Liver (tissue), 8 donors: ENCODE measurements at regions not wholly inside any gene's neighbourhood (a gene's known extent, or its start where the extent isn't known, plus 50 kb on each side); places are given as distances from the start of the nearest gene placed in this dataset.

ENCODE experiments used
- DNase-seq: peaks from one replicate; pipeline ENCODE4 v3.0.0-alpha.2; 2017; ENCODE audit warnings: low spot score
- H3K27ac ChIP-seq, 2 donors: one replicate each; pipeline ENCODE4 v1.7.0; 2013; ENCODE audit warnings: inconsistent platforms in 2 of 2, low read length in 2 of 2, control low read depth in 1 of 2, low read depth in 1 of 2, mild to moderate bottlenecking in 1 of 2
- H3K27me3 ChIP-seq, 4 donors: one replicate each; pipeline versions ENCODE4 v1.6.1 to v1.7.0; 2013; ENCODE audit warnings: low read length in 3 of 4, inconsistent platforms in 1 of 4, mild to moderate bottlenecking in 1 of 4, moderate library complexity in 1 of 4; ENCODE audit not compliant: control insufficient read depth in 4 of 4, insufficient read depth in 4 of 4
- H3K36me3 ChIP-seq, 4 donors: one replicate each; pipeline versions ENCODE4 v1.6.1 to v1.7.0; 2013; ENCODE audit warnings: low read length in 3 of 4, mild to moderate bottlenecking in 3 of 4, low read depth in 1 of 4, moderate library complexity in 1 of 4; ENCODE audit not compliant: control insufficient read depth in 4 of 4, insufficient read depth in 3 of 4
- H3K4me1 ChIP-seq, 4 donors: one replicate each; pipeline versions ENCODE4 v1.6.1 to v1.7.0; 2013; ENCODE audit warnings: low read length in 3 of 4, mild to moderate bottlenecking in 3 of 4, moderate library complexity in 1 of 4; ENCODE audit not compliant: control insufficient read depth in 4 of 4, insufficient read depth in 4 of 4
- H3K4me3 ChIP-seq, 3 donors: one replicate each; pipeline versions ENCODE4 v1.6.1 to v1.7.0; 2013; ENCODE audit warnings: low read length in 3 of 3, control low read depth in 1 of 3, low read depth in 1 of 3, mild to moderate bottlenecking in 1 of 3
- H3K9ac ChIP-seq, 2 donors: one replicate each; pipeline ENCODE4 v1.7.0; 2013; ENCODE audit warnings: low read length in 2 of 2, mild to moderate bottlenecking in 2 of 2, moderate library complexity in 2 of 2, control low read depth in 1 of 2, low read depth in 1 of 2
- H3K9me3 ChIP-seq, 4 donors: one replicate each; pipeline versions ENCODE4 v1.6.1 to v1.7.0; 2013; ENCODE audit warnings: low read length in 3 of 4; ENCODE audit not compliant: control insufficient read depth in 4 of 4
- EGR1 ChIP-seq, 2 donors: IDR thresholded peaks; 2 replicates each; pipeline ENCODE4 v1.6.1; 2016 to 2018; ENCODE audit warnings: antibody characterized with exemption in 2 of 2, low read depth in 2 of 2
- FOXA1 ChIP-seq: IDR thresholded peaks from 2 replicates; pipeline ENCODE4 v1.6.1; 2016; ENCODE audit warnings: antibody characterized with exemption
- FOXA2 ChIP-seq: IDR thresholded peaks from 2 replicates; pipeline ENCODE4 v1.6.1; 2016; ENCODE audit warnings: antibody characterized with exemption
- GABPA ChIP-seq, 2 donors: IDR thresholded peaks in 1 of 2; conservative IDR thresholded peaks in 1 of 2; 2 replicates each; pipeline ENCODE4 v1.6.1; 2016; ENCODE audit warnings: antibody characterized with exemption in 2 of 2, mild to moderate bottlenecking in 1 of 2, moderate library complexity in 1 of 2
- HNF4A ChIP-seq, 2 donors: conservative IDR thresholded peaks; 2 replicates each; pipeline ENCODE4 v1.6.1; 2016; ENCODE audit warnings: antibody characterized with exemption in 2 of 2, mild to moderate bottlenecking in 2 of 2
- HNF4G ChIP-seq: IDR thresholded peaks from 2 replicates; pipeline ENCODE4 v1.6.1; 2016; ENCODE audit warnings: antibody characterized with exemption
- JUND ChIP-seq, 2 donors: IDR thresholded peaks; 2 replicates each; pipeline ENCODE4 v1.6.1; 2016; ENCODE audit warnings: antibody characterized with exemption in 2 of 2
- NR2F2 ChIP-seq: IDR thresholded peaks from 2 replicates; pipeline ENCODE4 v1.6.1; 2016; ENCODE audit warnings: antibody characterized with exemption
- RAD21 ChIP-seq, 2 donors: IDR thresholded peaks; 2 replicates each; pipeline ENCODE4 v1.6.1; 2016; ENCODE audit warnings: antibody characterized with exemption in 2 of 2, mild to moderate bottlenecking in 2 of 2
- RXRA ChIP-seq, 2 donors: IDR thresholded peaks; 2 replicates each; pipeline ENCODE4 v1.6.1; 2017 to 2018; ENCODE audit warnings: antibody characterized with exemption in 2 of 2, mild to moderate bottlenecking in 1 of 2
- SP1 ChIP-seq: IDR thresholded peaks from 2 replicates; pipeline ENCODE4 v1.6.1; 2018; ENCODE audit warnings: antibody characterized with exemption, mild to moderate bottlenecking
- TAF1 ChIP-seq: conservative IDR thresholded peaks from 2 replicates; pipeline ENCODE4 v1.6.1; 2016; ENCODE audit warnings: antibody characterized with exemption, mild to moderate bottlenecking
- YY1 ChIP-seq: IDR thresholded peaks from 2 replicates; pipeline ENCODE4 v1.6.1; 2016; ENCODE audit warnings: antibody characterized with exemption, mild to moderate bottlenecking
- WGBS: extraction: QIAGEN DNeasy Blood & Tissue Kit; methylation state at CpG from one replicate; pipeline ENCODE4 v1.1.7; 2013; 5-methylcytosine and 5-hydroxymethylcytosine counted together
- TF ChIP-seq, protein P1 (sequence below): IDR thresholded peaks from 2 replicates; pipeline ENCODE4 v1.6.1; 2016; ENCODE audit warnings: antibody characterized with exemption
- TF ChIP-seq, protein P2 (sequence below): IDR thresholded peaks from 2 replicates; pipeline ENCODE4 v1.6.1; 2016; ENCODE audit warnings: antibody characterized with exemption, mild to moderate bottlenecking
- TF ChIP-seq, protein P3 (sequence below): IDR thresholded peaks from 2 replicates; pipeline ENCODE4 v1.6.1; 2016; ENCODE audit warnings: antibody characterized with exemption
- TF ChIP-seq, protein P4 (sequence below): fragments of 150-350 bp; IDR thresholded peaks from 2 replicates; pipeline ENCODE4 v1.5.1; 2017; ENCODE audit warnings: improper control_type of control experiment, low read depth, low read length; ENCODE audit not compliant: missing input control
- TF ChIP-seq, protein P5 (sequence below): IDR thresholded peaks from 2 replicates; pipeline ENCODE4 v1.6.1; 2016; ENCODE audit warnings: antibody characterized with exemption
- donor health status: healthy.
- donor health status: healthy.
- donor health status: healthy.
- donor health status: healthy.
- donor health status: healthy.

DNA sequence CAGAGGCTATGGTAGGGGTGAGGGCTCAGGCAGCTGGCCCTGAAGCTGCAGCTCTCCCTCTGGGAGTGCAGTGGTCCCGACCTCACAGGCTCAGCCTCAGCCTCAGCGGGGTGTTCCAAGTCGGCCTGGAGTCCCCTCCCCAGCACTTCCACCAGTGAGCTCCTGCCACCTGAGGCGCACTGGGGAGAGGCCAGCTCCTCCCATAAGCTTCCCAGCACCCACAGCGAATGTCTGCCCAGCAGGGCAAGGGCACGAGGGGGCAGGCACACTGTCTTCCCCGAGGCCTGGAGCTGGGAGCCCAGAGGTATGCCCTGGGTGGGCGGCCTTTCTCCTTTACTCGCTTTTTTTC, 53.2 kb upstream of the SLCO4A1 start:
- no peaks in the 10 kb centered on the region for H3K27me3 ChIP-seq
- no peak overlapping the region for H3K4me3 ChIP-seq
- no peaks in the 10 kb centered on the region for H3K36me3 ChIP-seq
- no peaks in the 10 kb centered on the region for H3K4me1 ChIP-seq
- no peak for DNase-seq
- 56% methylated on average over 9 of the region's 9 CpGs for WGBS
- no peak overlapping the region for H3K27ac ChIP-seq
- no peak for TF ChIP-seq NR2F2
- TF ChIP-seq RAD21 (IDR thresholded peaks at IDR 0.05): no peak
- TF ChIP-seq, protein P1, sequence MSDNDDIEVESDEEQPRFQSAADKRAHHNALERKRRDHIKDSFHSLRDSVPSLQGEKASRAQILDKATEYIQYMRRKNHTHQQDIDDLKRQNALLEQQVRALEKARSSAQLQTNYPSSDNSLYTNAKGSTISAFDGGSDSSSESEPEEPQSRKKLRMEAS: no peak
- no peak for TF ChIP-seq FOXA2
- TF ChIP-seq JUND (IDR thresholded peaks at IDR 0.05): no peak
- TF ChIP-seq YY1: no peak
- no peak for TF ChIP-seq TAF1
- no peak for TF ChIP-seq SP1
- no peak for TF ChIP-seq HNF4A (conservative IDR thresholded peaks at IDR 0.05)
- no peak for TF ChIP-seq HNF4G
- TF ChIP-seq RXRA (IDR thresholded peaks at IDR 0.05): no peak
- TF ChIP-seq EGR1 (IDR thresholded peaks at IDR 0.05; ENCODE audit: low read depth in 2 of 2): no peak
- TF ChIP-seq GABPA (IDR thresholded peaks at IDR 0.05 in 1 of 2, conservative IDR thresholded peaks at IDR 0.05 in 1 of 2): no peak
- TF ChIP-seq, protein P2, sequence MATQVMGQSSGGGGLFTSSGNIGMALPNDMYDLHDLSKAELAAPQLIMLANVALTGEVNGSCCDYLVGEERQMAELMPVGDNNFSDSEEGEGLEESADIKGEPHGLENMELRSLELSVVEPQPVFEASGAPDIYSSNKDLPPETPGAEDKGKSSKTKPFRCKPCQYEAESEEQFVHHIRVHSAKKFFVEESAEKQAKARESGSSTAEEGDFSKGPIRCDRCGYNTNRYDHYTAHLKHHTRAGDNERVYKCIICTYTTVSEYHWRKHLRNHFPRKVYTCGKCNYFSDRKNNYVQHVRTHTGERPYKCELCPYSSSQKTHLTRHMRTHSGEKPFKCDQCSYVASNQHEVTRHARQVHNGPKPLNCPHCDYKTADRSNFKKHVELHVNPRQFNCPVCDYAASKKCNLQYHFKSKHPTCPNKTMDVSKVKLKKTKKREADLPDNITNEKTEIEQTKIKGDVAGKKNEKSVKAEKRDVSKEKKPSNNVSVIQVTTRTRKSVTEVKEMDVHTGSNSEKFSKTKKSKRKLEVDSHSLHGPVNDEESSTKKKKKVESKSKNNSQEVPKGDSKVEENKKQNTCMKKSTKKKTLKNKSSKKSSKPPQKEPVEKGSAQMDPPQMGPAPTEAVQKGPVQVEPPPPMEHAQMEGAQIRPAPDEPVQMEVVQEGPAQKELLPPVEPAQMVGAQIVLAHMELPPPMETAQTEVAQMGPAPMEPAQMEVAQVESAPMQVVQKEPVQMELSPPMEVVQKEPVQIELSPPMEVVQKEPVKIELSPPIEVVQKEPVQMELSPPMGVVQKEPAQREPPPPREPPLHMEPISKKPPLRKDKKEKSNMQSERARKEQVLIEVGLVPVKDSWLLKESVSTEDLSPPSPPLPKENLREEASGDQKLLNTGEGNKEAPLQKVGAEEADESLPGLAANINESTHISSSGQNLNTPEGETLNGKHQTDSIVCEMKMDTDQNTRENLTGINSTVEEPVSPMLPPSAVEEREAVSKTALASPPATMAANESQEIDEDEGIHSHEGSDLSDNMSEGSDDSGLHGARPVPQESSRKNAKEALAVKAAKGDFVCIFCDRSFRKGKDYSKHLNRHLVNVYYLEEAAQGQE: no peak
- TF ChIP-seq, protein P3, sequence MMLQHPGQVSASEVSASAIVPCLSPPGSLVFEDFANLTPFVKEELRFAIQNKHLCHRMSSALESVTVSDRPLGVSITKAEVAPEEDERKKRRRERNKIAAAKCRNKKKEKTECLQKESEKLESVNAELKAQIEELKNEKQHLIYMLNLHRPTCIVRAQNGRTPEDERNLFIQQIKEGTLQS: no peak
- no peak for TF ChIP-seq FOXA1
- no peaks in the 10 kb centered on the region for H3K9me3 ChIP-seq
- no peak overlapping the region for H3K9ac ChIP-seq

DNA sequence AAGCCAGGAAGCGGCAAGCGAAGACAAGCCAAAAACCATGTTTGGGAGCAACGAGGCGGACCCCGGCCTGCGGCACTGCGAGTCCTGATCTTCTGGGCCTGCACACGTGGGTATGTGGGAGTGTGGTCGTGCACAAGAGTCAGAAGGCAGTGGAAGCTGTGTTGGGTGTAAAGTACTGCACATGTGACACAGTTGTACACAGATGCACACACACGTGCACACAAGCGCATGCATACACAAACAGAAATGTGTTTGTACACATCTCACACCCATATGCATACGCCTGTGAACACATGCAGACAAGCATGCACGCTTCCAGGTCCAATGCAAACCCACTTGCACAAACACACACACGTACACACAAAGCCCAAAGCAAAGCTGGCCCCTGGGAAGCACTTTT, 52.6 kb upstream of the SLCO4A1 start:
- Histone ChIP-seq H3K9me3 (no peaks in the 10 kb centered on the region), H3K4me1 (no peaks in the 10 kb centered on the region), H3K4me3 (no peak overlapping the region), H3K9ac (no peak overlapping the region), H3K36me3 (no peaks in the 10 kb centered on the region), H3K27ac (no peak overlapping the region), H3K27me3 (no peaks in the 10 kb centered on the region)
- no peak for DNase-seq
- TF ChIP-seq TAF1 (no peak), JUND (IDR thresholded peaks at IDR 0.05) (no peak), SP1 (no peak), HNF4G (no peak), RAD21 (IDR thresholded peaks at IDR 0.05) (no peak)
- TF ChIP-seq, protein P4, sequence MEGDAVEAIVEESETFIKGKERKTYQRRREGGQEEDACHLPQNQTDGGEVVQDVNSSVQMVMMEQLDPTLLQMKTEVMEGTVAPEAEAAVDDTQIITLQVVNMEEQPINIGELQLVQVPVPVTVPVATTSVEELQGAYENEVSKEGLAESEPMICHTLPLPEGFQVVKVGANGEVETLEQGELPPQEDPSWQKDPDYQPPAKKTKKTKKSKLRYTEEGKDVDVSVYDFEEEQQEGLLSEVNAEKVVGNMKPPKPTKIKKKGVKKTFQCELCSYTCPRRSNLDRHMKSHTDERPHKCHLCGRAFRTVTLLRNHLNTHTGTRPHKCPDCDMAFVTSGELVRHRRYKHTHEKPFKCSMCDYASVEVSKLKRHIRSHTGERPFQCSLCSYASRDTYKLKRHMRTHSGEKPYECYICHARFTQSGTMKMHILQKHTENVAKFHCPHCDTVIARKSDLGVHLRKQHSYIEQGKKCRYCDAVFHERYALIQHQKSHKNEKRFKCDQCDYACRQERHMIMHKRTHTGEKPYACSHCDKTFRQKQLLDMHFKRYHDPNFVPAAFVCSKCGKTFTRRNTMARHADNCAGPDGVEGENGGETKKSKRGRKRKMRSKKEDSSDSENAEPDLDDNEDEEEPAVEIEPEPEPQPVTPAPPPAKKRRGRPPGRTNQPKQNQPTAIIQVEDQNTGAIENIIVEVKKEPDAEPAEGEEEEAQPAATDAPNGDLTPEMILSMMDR: no peak
- TF ChIP-seq, protein P3: no peak
- TF ChIP-seq, protein P5, sequence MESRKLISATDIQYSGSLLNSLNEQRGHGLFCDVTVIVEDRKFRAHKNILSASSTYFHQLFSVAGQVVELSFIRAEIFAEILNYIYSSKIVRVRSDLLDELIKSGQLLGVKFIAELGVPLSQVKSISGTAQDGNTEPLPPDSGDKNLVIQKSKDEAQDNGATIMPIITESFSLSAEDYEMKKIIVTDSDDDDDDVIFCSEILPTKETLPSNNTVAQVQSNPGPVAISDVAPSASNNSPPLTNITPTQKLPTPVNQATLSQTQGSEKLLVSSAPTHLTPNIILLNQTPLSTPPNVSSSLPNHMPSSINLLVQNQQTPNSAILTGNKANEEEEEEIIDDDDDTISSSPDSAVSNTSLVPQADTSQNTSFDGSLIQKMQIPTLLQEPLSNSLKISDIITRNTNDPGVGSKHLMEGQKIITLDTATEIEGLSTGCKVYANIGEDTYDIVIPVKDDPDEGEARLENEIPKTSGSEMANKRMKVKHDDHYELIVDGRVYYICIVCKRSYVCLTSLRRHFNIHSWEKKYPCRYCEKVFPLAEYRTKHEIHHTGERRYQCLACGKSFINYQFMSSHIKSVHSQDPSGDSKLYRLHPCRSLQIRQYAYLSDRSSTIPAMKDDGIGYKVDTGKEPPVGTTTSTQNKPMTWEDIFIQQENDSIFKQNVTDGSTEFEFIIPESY: no peak
- 81% methylated on average over 14 of the region's 14 CpGs for WGBS
